DMS53 treated with DMSO at 0.1 percent for 48 hours (cell line): ENCODE measurements at regions not wholly inside any gene's neighbourhood (a gene's known extent, or its start where the extent isn't known, plus 50 kb on each side); places are given as distances from the start of the nearest gene placed in this dataset.
"Not testable (repeated sequence)": the region's sequence is repeated elsewhere in the genome, so short reads cannot be mapped to it uniquely, and the experiment has no call there.

Experiments
- DNase-seq: peaks from one replicate; lab custom pipeline; 2025; ENCODE audit not compliant: unreplicated experiment; lab: John Stamatoyannopoulos, UW

- DNase-seq: not testable (repeated sequence)
Observed at GRCh38 chr17:15858082-15858481, 86.8 kb upstream of the ADORA2B start.

- DNase-seq: not testable (repeated sequence)
Observed at GRCh38 chr17:15860774-15861173, 84.2 kb upstream of the ADORA2B start.

- DNase-seq: not testable (repeated sequence)
Observed at GRCh38 chr17:15864061-15864460, 80.9 kb upstream of the ADORA2B start.

GRCh38 chr17:15864472-15864871, 80.5 kb upstream of the ADORA2B start:
- not testable (repeated sequence) for DNase-seq

GRCh38 chr17:15866015-15866414, 78.9 kb upstream of the ADORA2B start:
- not testable (repeated sequence) for DNase-seq

- not testable (repeated sequence) for DNase-seq
Observed at GRCh38 chr17:15867331-15867730, 77.6 kb upstream of the ADORA2B start.

GRCh38 chr17:15869868-15870267, 75.1 kb upstream of the ADORA2B start:
- not testable (repeated sequence) for DNase-seq

- DNase-seq: peak; percentile 37
Observed at GRCh38 chr17:15872677-15873076, 72.3 kb upstream of the ADORA2B start.

- not testable (repeated sequence) for DNase-seq
Observed at GRCh38 chr17:15877882-15878500, 66.9 kb upstream of the ADORA2B start.

- no peak for DNase-seq
Observed at GRCh38 chr17:15882058-15882720, 62.7 kb upstream of the ADORA2B start.

- no peak for DNase-seq
Observed at GRCh38 chr17:15882777-15883176, 62.2 kb upstream of the ADORA2B start.

- peak; percentile 3 for DNase-seq
Observed at GRCh38 chr17:15883617-15884111, 61.3 kb upstream of the ADORA2B start.

- DNase-seq: no peak
Observed at GRCh38 chr17:15884731-15885130, 60.2 kb upstream of the ADORA2B start.

- no peak for DNase-seq
Observed at GRCh38 chr17:15885770-15886169, 59.2 kb upstream of the ADORA2B start.

GRCh38 chr17:15886221-15886620, 58.7 kb upstream of the ADORA2B start:
- DNase-seq: no peak

- no peak for DNase-seq
Observed at GRCh38 chr17:15886804-15887203, 58.1 kb upstream of the ADORA2B start.

- no peak for DNase-seq
Observed at GRCh38 chr17:15888436-15888835, 56.5 kb upstream of the ADORA2B start.

- DNase-seq: no peak
Observed at GRCh38 chr17:15890279-15890892, 54.5 kb upstream of the ADORA2B start.

- no peak for DNase-seq
Observed at GRCh38 chr17:15891318-15891717, 53.6 kb upstream of the ADORA2B start.

- no peak for DNase-seq
Observed at GRCh38 chr17:15892244-15892643, 52.7 kb upstream of the ADORA2B start.

GRCh38 chr17:15892731-15893657, 51.9 kb upstream of the ADORA2B start:
- peak; percentile 2 for DNase-seq
